ENCODE measurements at regions not wholly inside any gene's neighbourhood (a gene's known extent, or its start where the extent isn't known, plus 50 kb on each side); places are given as distances from the start of the nearest gene placed in this dataset.
"Not testable (repeated sequence)": the region's sequence is repeated elsewhere in the genome, so short reads cannot be mapped to it uniquely, and the experiment has no call there.

GRCh38 chr4:154907345-154908045 lies 126.4 kb downstream of the RBM46 start:
- DNase-seq (ENCODE audit: low spot score); ATAC-seq; intact Hi-C loops (cut with DNase I): not testable (repeated sequence)

- ATAC-seq: no peak
- DNase-seq (ENCODE audit: low spot score): no peak
- intact Hi-C loops (cut with DNase I): no loop called here
These were observed 127.1 kb downstream of the RBM46 start for GRCh38 chr4:154908168-154908567.

DNA sequence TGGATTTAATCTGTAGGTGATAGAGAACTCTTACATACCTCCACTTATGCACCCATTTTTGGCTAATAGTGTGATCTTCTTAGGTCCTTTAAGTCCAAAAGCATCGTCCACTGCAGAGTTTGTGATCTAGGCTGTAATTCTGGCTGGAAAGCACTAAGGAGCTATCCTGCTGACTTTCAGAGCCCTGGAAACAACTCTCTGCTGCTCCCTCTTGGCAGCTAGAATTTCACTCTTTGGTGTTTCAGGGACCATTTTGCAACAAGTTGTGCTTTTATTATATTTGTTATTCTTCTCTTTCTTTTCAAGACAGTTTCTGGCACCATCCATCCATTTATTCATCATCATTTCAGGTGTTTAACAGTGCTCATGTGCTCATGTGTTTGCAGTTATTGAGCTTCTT lies 130.0 kb downstream of the RBM46 start:
- no peak for DNase-seq (ENCODE audit: low spot score)
- intact Hi-C loops (cut with DNase I): no loop called here
- no peak for ATAC-seq

DNA sequence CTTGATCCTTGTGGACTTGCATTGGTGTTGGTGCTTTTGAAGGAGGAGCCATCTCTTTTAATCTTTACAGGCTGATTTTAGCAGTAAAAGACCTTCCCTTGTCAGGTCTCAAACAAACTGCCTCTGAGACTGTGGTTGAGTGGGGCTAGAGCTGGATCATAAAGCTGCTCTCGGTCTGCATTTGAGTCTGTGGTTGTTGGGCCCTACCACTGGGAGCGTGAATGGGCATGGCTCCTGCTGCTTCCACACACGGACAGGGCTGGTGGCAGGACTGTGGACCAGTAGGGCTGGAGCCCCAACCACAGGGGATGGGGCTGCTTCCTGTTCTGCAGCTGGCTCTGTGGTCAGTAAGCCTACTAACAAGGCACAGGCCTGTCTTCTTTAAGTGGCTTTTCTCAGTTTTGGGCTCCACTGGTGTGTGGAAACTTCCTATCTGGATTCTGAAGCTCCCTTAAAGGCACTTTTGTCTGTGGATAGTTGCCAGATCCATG lies 130.6 kb downstream of the RBM46 start:
- DNase-seq (ENCODE audit: low spot score) (no peak), ATAC-seq (no peak)
- intact Hi-C loops (cut with DNase I): no loop called here

DNA sequence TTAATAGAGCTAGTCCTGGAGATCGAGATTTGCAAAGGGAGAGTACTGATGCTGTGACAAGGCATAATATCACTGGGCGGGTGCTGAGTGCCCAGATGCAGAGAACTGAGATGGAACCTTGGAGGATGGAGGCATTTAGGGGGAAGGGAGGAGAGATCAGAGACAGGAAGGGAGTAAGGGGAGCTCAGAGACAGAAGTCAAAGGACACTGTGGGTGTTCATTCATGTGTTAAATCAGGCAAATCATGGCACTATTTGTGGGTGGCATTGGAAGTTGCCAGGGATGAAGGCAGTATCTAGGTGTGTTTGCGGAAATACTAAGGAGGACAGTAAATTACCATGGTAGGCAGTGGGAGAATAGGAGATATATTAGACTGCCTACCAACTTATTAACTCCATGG lies 135.0 kb downstream of the RBM46 start:
- ATAC-seq: no peak
- intact Hi-C loops (cut with DNase I): no loop called here

GRCh38 chr4:154927126-154927680 lies 146.1 kb downstream of the RBM46 start:
- no peak for ATAC-seq
- intact Hi-C loops (cut with DNase I): no loop called here
- DNase-seq (ENCODE audit: low spot score): no peak

More for the DNA sequence above, 135.0 kb downstream of the RBM46 start:
- DNase-seq (ENCODE audit: low spot score): no peak

GRCh38 chr4:154928640-154929257 lies 147.7 kb downstream of the RBM46 start:
- DNase-seq (ENCODE audit: low spot score) (no peak), ATAC-seq (no peak)
- intact Hi-C loops (cut with DNase I): no loop called here

DNA sequence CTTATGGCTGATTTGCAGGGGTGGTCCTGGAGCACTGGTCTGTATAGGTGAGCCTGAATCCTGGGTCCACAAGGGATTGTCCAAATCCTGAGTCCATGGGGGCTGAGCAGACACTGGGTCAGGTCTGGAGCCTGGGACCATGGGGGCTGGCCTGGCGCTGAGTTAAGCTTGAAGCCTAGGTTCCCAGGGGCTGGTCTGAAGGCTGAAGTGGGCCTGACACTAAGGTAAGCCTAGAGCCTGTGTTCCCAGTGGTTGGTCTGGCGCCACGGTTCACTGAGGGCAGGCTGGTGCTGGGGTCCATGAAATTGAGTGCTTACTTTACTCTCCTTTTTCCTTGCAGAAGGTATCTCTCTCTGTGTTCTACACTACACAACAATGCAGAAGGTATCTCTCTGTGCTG lies 155.8 kb downstream of the RBM46 start:
- no peak for ATAC-seq
- intact Hi-C loops (cut with DNase I): loop anchor here (5.0 kb wide), 1 partner anchor 205 kb away; no protein-coding TSS in a partner anchor

DNA sequence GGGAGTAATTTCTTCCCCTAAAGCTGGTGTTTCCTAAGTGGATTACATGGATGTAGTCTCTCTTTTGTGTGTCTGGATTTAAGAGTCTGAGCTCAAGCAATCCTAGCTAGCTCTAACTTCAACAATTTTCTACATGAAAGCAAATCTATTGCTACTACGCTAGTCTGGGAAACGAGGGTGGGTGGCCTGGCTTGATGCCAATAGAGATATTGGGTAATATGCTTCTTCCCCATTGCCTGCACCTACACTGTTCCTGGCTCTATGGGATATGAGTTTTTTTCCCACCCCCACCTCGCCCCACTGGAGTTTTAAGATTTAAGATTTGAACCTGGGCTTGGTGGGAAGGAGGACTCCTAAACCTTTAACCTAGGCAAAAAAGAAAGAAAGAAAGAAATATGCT lies 158.8 kb downstream of the RBM46 start:
- ATAC-seq: no peak
- intact Hi-C loops (cut with DNase I): loop anchor here (5.0 kb wide), 1 partner anchor 202 kb away; no protein-coding TSS in a partner anchor
- DNase-seq (ENCODE audit: low spot score): no peak

More for the DNA sequence above, 155.8 kb downstream of the RBM46 start:
- DNase-seq (ENCODE audit: low spot score): no peak

DNA sequence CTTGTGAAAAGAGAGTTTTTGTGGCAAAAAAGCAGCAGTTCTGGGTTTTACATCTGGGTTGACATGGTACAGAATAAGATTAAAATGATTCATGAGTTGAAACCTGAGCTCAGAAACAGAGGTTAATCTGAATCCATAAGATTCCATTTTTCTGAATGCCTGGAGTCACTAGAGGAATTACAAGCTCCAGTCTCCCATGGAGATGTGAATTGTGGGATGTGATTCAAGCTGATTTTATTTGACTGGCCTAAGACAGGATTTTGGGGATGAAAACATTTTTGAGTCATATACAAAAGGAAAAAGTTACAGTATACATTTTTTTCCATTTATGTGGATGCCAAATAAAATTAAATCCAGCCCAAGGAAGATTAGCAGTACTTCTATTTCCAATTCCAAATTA lies 161.1 kb downstream of the RBM46 start:
- no peak for DNase-seq (ENCODE audit: low spot score)
- no peak for ATAC-seq
- intact Hi-C loops (cut with DNase I): no loop called here

- ATAC-seq (no peak), DNase-seq (ENCODE audit: low spot score) (no peak)
- intact Hi-C loops (cut with DNase I): no loop called here
These were observed 163.9 kb downstream of the RBM46 start for GRCh38 chr4:154944996-154945395.

DNA sequence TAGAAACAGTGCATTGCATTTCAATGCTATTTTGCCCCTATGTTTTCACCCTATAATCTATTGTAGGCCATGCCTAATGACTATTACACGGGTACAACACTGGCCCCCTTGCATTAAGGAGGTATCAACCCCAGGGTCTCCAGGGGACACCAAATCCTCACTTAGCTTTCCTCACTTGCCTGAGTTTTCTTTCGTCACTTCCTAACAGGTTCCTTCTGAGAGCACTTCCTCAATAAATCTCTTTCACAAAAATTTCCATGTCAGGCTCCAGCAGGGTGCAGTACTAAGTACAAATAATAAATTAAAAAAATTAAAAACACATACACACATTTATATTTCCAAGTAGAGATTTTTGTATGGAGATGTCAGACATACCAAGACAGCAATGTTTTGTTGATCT lies 165.0 kb downstream of the RBM46 start:
- ATAC-seq (no peak), DNase-seq (ENCODE audit: low spot score) (no peak)
- intact Hi-C loops (cut with DNase I): no loop called here

DNA sequence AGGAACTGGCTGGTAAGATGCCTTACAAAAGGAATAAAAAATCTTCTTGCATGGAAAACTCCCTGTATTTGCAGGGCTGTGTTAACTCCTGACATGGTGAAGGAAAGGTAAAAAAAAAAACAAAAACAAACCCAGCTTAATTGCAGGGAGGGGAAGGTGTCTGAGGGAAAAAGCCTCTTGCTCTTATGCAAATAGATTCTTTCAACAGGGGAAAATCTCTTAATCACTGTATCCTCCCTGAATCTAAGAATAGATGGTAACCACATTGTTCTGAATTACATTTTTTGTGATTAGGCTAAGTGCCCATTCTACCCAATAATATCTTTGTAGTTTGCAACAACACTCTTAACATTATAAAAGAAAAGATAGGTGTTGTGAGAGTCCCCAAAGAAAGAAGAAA lies 172.6 kb downstream of the RBM46 start:
- DNase-seq (ENCODE audit: low spot score) (no peak), ATAC-seq (no peak)
- intact Hi-C loops (cut with DNase I): no loop called here

DNA sequence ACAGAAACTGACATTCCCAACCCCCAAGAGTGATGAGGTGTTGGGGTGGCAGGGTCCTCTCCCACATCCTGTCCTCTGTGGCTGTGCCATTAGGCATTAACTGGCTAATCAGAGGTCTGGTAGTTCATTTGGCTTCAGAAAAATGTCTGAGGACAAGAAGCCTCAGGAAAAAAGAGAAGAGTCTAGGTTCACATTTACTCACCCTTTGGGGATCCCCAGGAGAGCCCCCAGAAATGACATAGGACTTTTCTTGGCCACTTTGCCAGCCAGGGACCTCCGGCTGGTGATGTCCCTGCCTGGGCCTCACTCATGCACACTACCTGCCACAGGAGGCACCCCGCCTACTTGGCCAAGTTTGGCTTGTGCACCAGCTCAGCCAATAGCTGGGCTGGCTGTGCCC lies 173.0 kb downstream of the RBM46 start:
- DNase-seq (ENCODE audit: low spot score) (no peak), ATAC-seq (no peak)
- intact Hi-C loops (cut with DNase I): no loop called here

DNA sequence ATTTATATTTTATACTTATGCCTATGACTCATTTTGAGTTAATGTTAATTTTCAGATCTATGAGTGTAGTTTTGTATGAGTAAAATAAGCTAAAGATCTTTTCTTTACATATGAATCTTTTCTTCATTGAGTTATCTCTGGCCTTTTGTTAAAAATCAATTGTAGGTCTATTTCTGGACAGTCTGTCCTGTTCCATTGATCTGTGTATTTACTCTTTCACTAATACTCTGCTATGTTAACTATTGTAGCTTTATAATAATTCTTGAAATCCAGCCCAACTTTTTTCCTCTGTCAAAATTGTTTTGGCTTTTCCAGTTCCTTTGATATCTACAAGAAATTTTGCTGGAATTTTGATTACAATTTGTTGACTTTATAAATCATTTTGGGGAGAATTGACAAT lies 177.0 kb downstream of the RBM46 start:
- ATAC-seq: no peak
- intact Hi-C loops (cut with DNase I): no loop called here
- no peak for DNase-seq (ENCODE audit: low spot score)

DNA sequence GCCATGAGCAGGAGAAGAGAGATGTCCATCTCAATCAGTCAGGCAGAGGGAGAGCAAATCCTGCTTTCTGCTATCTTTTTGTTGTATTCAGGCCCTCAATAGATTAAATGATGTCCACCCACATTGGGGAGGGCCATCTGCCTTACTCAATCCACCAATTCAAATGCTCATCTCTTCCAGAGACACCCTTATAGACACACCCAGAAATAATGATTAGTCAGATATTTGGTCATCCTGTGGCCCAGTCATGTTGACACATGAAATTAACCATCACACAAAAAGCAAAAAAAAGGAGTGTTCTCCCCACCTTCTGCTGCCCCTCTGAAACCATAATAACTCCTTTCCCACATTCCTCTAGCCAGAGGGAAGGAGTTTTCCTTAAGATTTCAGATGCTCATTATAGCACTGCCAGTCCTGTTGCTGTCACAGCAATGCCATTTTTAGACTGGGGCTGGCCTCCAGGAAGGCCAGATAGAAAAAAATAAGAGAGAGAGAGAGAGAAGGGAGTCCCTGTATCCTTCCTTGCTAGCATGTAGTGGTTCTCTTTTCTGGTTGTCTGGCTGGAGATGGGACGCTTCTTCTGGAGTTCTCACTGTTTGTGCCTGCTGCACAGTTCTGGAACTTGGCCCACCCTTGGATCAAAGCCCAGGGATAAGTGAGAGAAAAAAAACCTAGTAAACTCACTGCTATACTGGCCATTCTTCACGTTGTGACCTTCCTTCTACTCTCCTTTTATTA lies 177.7 kb downstream of the RBM46 start:
- DNase-seq (ENCODE audit: low spot score) (peak; percentile 63), ATAC-seq (no peak)
- intact Hi-C loops (cut with DNase I): no loop called here

GRCh38 chr4:154959756-154960155 lies 178.7 kb downstream of the RBM46 start:
- DNase-seq (ENCODE audit: low spot score) (no peak), ATAC-seq (no peak)
- intact Hi-C loops (cut with DNase I): no loop called here

DNA sequence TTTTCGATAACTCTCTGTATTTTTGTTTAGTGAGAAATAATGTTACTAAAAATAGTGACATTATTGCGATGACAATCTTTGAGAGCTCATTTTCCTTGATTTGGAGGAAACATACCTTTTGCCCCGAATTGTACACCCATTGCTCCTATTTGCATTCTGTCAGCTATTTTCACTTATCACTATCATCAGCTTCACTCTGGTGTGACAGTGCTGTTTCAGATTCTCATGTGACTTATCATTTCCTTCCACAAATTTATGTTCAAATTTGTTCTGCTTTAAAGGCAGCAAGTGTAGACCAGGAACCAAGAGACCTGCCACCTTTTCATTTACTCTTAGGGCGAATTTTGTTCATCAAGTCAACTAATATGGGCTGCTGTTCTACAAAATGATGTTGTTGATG lies 179.4 kb downstream of the RBM46 start:
- intact Hi-C loops (cut with DNase I): no loop called here
- ATAC-seq (no peak), DNase-seq (ENCODE audit: low spot score) (no peak)

DNA sequence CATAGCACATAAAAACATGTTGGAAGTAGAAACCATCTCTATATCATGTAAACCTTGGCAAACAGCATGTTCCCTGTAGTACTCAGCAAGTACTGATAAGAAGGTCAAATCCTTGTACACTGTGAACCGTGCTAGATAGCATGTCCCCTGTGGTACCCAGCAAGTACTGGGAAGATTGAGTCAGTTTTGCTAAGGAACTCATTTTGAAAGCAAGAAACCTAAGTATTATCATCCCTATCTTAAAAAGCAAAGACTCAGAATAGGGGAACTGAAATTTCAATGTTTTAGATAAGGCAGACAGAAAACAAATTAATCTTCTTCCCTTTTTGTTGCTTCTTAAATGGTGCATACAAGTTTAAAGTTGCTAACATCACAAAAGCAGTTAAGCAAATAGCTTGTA lies 180.2 kb downstream of the RBM46 start:
- intact Hi-C loops (cut with DNase I): no loop called here
- no peak for ATAC-seq
- DNase-seq (ENCODE audit: low spot score): no peak

Measured in sciatic nerve (tissue), 2 donors.